Stomach smooth muscle (tissue), 2 donors: ENCODE measurements at regions not wholly inside any gene's neighbourhood (a gene's known extent, or its start where the extent isn't known, plus 50 kb on each side); places are given as distances from the start of the nearest gene placed in this dataset.

Source experiments
- H3K27ac ChIP-seq: one replicate; pipeline ENCODE4 v1.7.0; 2013; ENCODE audit warnings: mild to moderate bottlenecking, low read length, inconsistent platforms
- H3K27me3 ChIP-seq, 2 donors: one replicate each; pipeline ENCODE4 v1.7.0; 2013; ENCODE audit warnings: low read length in 2 of 2; ENCODE audit not compliant: insufficient read depth in 2 of 2, control insufficient read depth in 1 of 2
- H3K36me3 ChIP-seq, 2 donors: one replicate each; pipeline ENCODE4 v1.7.0; 2013; ENCODE audit warnings: low read length in 2 of 2; ENCODE audit not compliant: control insufficient read depth in 2 of 2, insufficient read depth in 2 of 2
- H3K4me1 ChIP-seq: one replicate; pipeline ENCODE4 v1.7.0; 2013; ENCODE audit warnings: low read length; ENCODE audit not compliant: control insufficient read depth, insufficient read depth
- H3K4me3 ChIP-seq, 2 donors: one replicate each; pipeline ENCODE4 v1.7.0; 2013; ENCODE audit warnings: low read length in 2 of 2
- H3K9ac ChIP-seq, 2 donors: one replicate each; pipeline ENCODE4 v1.7.0; 2013; ENCODE audit warnings: low read length in 2 of 2, mild to moderate bottlenecking in 1 of 2
- H3K9me3 ChIP-seq, 2 donors: one replicate each; pipeline ENCODE4 v1.7.0; 2013; ENCODE audit warnings: low read length in 2 of 2; ENCODE audit not compliant: control insufficient read depth in 2 of 2
- donor health status: healthy.
- donor health status: Pancreatic carcinoma.

DNA sequence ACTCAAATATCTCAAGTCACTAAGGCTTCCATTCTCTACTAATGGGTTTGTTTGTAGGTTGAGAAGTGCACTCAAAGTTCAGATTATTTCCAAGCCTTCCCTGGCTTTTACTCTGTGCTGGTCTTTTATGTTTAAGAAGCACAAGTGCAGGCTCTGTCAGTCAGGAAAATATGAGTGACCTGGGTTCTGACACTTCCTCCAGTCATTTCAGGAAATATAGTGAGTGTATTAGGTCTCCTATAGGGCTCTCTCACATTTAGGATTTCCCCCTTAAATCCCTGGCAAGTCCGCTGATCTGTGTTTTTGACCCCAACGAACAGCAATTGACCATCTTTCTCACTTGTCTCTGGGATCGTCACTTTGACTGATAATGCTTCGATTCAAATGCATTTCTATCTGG lies 210.2 kb downstream of the ARPP21 start:
- no peak overlapping the region for H3K4me3 ChIP-seq
- H3K36me3 ChIP-seq = no peaks in the 10 kb centered on the region
- no peaks in the 10 kb centered on the region for H3K9me3 ChIP-seq
- H3K27ac ChIP-seq = no peak overlapping the region
- no peaks in the 10 kb centered on the region for H3K27me3 ChIP-seq
- no peak overlapping the region for H3K9ac ChIP-seq
- H3K4me1 ChIP-seq = no peaks in the 10 kb centered on the region

DNA sequence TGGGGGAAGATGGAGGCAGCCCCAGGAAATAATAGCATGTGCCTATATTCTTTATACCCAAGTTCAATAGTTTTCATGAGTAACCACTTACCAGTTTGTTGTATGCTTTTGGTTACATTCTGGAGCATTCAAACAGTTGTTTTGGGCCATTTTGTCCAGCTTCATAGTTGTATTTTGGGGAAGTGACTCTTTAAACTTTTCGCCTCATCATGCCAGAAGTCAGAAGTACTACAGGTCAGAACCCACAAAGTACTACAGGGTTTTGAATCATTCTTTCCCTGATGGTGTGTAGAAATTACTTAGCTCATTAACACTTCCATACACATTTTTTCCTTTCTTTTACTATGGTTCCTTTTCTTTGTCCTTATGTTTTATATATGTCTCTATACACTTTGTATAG lies 210.6 kb downstream of the ARPP21 start:
- Histone ChIP-seq H3K4me3 (no peak overlapping the region), H3K27me3 (no peaks in the 10 kb centered on the region), H3K4me1 (no peaks in the 10 kb centered on the region), H3K9me3 (no peaks in the 10 kb centered on the region), H3K27ac (no peak overlapping the region), H3K36me3 (no peaks in the 10 kb centered on the region), H3K9ac (no peak overlapping the region)

DNA sequence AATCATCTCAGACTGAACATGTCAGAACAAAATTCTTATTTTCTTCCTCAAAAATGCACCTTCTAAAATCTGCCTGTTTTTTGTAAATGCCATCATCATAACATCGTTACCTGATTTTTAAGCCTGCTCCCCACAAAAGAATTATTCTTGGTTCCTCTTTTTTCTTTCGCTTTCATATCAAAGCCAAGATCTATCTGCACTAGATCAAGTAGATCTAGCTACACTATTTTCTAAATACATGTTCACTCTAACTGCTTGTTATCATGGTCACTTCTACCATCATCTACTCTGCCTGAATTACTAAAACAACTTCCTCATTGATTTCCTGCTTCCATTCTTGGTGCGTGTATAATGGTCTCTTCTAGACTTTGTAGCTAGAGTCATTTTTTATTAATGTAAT lies 217.7 kb downstream of the ARPP21 start:
- no peaks in the 10 kb centered on the region for H3K27me3 ChIP-seq
- no peaks in the 10 kb centered on the region for H3K9me3 ChIP-seq
- no peaks in the 10 kb centered on the region for H3K4me1 ChIP-seq
- H3K4me3 ChIP-seq = no peak overlapping the region
- no peaks in the 10 kb centered on the region for H3K36me3 ChIP-seq
- no peak overlapping the region for H3K9ac ChIP-seq
- H3K27ac ChIP-seq = no peak overlapping the region

DNA sequence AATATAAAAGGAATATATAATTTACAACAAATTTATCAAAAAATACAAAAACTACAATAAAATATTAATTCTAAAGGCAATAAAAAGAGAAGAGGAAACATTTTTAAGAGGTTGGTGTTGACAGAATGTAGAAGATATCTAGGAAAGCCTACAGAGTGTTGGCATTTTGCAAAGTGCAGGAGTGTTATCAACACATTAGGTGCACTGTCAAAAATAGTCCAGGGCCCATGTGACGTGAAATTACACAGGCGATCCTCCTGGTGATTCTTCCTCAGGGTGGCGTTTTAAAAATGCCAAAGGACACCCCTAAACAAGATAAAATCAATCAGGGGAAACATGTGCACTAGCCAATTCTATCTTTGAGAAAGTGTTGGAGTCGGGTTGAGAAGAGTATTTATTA lies 222.7 kb downstream of the ARPP21 start:
- no peak overlapping the region for H3K4me3 ChIP-seq
- no peaks in the 10 kb centered on the region for H3K9me3 ChIP-seq
- H3K9ac ChIP-seq = no peak overlapping the region
- no peaks in the 10 kb centered on the region for H3K4me1 ChIP-seq
- no peak overlapping the region for H3K27ac ChIP-seq
- H3K36me3 ChIP-seq = no peaks in the 10 kb centered on the region
- H3K27me3 ChIP-seq = no peaks in the 10 kb centered on the region

DNA sequence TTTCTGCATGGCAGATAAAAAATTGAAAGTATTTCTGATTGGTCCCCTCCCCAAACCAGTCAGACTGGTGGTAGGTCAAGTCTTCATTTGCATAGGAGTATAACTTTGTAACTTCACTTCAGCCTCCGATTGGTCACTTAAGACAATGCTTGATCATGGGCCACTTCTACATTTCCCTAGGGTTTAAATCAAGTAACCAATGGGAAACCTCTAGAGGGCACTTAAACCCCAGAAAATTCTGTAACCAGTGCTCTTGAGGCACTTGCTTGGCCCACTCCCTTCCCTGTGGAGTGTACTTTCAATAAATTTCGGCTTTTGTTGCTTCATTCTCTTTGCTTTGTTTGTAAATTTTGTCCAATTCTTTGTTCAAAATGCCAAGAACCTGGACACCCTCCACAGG lies 225.5 kb downstream of the ARPP21 start:
- Histone ChIP-seq H3K9me3 (no peaks in the 10 kb centered on the region), H3K27me3 (no peaks in the 10 kb centered on the region), H3K9ac (no peak overlapping the region), H3K27ac (no peak overlapping the region), H3K4me1 (no peaks in the 10 kb centered on the region), H3K4me3 (no peak overlapping the region), H3K36me3 (no peaks in the 10 kb centered on the region)

DNA sequence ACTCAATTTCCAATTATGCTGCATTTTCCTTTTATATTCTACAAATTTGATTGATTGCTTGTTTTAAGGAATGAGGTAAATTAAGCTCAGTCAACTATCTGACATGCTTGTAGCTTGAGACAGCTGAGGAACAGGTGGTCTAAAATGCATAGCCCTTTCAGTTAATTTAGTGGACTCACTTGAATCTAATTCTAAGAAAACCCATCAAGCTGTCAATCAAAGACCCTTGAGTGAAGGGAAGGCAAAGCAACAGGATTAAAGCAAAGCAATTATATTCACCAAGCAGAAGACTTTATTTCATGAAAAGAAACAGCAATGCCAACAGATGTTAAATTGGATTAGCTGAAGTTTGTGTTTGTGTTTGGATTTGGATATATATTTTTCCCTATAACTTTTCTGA lies 228.5 kb downstream of the ARPP21 start:
- H3K4me1 ChIP-seq = no peaks in the 10 kb centered on the region
- H3K27ac ChIP-seq = no peak overlapping the region
- H3K27me3 ChIP-seq = no peaks in the 10 kb centered on the region
- H3K36me3 ChIP-seq = no peaks in the 10 kb centered on the region
- no peak overlapping the region for H3K4me3 ChIP-seq
- H3K9me3 ChIP-seq = no peaks in the 10 kb centered on the region
- no peak overlapping the region for H3K9ac ChIP-seq

DNA sequence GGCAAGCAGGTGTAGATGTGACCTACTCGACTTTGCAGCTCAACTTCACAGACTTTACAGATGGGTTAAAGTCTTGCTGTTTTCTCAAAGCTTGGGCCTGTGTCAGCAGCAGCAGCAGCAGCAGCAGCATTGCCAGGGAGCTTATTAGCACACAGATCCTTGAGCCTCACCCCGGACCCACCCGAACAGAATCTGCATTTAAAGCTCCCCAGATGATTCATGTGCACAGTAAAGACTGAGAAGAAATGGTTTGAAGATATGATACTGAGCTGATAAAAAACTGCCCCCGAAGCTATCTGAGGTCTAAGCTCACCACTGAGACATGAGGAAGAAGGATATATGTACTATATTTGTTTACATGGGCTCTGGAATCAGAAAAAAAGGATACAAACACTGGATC lies 231.7 kb downstream of the ARPP21 start:
- no peak overlapping the region for H3K4me3 ChIP-seq
- H3K36me3 ChIP-seq = no peaks in the 10 kb centered on the region
- H3K4me1 ChIP-seq = no peaks in the 10 kb centered on the region
- H3K9ac ChIP-seq = no peak overlapping the region
- no peaks in the 10 kb centered on the region for H3K27me3 ChIP-seq
- no peak overlapping the region for H3K27ac ChIP-seq
- no peaks in the 10 kb centered on the region for H3K9me3 ChIP-seq

DNA sequence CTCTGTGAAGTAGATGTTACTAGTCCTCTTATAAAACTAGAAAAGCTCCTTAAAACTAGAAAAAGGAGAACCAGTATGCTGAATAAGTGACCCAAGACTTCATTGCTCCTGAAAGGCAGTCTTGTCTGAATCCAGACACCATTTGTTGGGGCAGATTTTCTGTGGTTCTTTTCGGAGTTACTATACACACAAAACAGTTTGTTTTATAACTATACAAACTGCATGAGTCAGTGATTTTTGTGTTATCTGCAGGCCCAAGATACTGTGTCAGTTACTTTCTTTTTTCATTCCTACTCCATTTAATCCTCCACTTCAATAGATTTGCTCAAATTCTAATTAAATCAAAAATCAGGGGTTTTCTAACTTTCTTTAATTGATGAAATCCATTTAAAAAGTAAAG lies 244.6 kb downstream of the ARPP21 start:
- Histone ChIP-seq H3K27me3 (no peaks in the 10 kb centered on the region), H3K4me1 (no peaks in the 10 kb centered on the region), H3K36me3 (no peaks in the 10 kb centered on the region), H3K27ac (no peak overlapping the region), H3K4me3 (no peak overlapping the region), H3K9me3 (peaks cover 0 to 3% of the 10 kb centered on the region in 2 donors), H3K9ac (no peak overlapping the region)

DNA sequence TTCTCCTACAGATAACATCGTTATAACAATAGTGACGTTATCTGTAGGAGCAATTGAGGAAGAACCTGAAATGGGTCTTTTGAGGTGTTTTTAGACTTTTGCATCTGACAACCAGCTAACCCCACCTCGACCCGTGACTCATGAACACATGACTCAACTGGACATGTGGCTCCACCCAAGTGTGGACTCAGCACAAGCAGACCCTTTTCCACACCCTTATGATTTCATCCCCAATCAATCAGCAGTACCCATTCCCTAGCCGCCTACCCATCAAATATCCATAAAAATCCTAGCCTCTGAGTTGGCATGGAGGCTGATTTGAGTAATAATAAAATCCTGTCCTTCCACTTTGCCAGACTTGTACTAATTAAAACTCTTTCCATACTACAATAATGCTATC lies 255.4 kb downstream of the ARPP21 start:
- Histone ChIP-seq H3K4me3 (no peak overlapping the region), H3K27me3 (no peaks in the 10 kb centered on the region), H3K4me1 (no peaks in the 10 kb centered on the region), H3K27ac (no peak overlapping the region), H3K9ac (no peak overlapping the region), H3K36me3 (no peaks in the 10 kb centered on the region), H3K9me3 (no peaks in the 10 kb centered on the region)

DNA sequence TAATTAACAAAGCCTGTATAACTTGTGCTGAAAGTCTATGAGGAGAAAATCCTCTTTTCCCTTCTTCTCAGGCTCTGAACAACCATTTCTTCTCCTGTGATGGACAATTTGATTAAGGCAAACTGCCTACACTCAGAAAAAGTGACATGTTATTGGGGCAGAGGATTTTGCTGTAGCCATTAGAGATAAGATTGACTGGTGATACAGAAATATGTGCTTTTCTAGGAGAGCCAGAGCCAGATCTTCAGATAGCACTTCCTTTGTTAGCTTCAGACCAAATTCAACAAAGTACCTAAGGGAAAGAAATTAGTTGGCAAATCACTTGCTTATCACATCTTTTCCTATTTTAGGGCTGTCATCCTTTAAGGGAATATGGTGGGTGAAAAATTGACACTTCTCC lies 259.9 kb downstream of the ARPP21 start:
- H3K9me3 ChIP-seq = no peaks in the 10 kb centered on the region
- H3K27me3 ChIP-seq = no peaks in the 10 kb centered on the region
- no peak overlapping the region for H3K27ac ChIP-seq
- no peaks in the 10 kb centered on the region for H3K4me1 ChIP-seq
- H3K36me3 ChIP-seq = no peaks in the 10 kb centered on the region
- H3K9ac ChIP-seq = no peak overlapping the region
- H3K4me3 ChIP-seq = no peak overlapping the region

DNA sequence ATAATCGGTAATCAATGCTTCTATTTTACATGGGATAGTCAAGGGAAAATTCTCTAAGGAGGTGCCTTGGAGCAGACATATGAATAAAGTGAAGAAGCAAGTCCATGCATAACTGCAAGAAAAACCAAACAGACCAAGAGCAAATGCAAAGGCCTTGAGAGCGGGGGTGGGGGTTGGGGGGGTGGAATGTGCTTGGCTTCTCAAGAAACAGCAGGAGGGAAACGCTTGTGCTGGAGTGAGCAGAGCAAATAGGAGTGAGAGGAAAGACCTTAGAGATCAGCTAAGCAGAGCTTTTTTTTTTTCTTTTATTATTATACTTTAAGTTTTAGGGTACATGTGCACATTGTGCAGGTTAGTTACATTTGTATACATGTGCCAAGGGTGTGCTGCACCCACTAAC lies 260.8 kb downstream of the ARPP21 start:
- no peak overlapping the region for H3K27ac ChIP-seq
- no peaks in the 10 kb centered on the region for H3K36me3 ChIP-seq
- H3K4me3 ChIP-seq = no peak overlapping the region
- H3K4me1 ChIP-seq = no peaks in the 10 kb centered on the region
- H3K27me3 ChIP-seq = no peaks in the 10 kb centered on the region
- H3K9ac ChIP-seq = no peak overlapping the region
- no peaks in the 10 kb centered on the region for H3K9me3 ChIP-seq
